GM23338 (cell line): ENCODE measurements at regions not wholly inside any gene's neighbourhood (a gene's known extent, or its start where the extent isn't known, plus 50 kb on each side); places are given as distances from the start of the nearest gene placed in this dataset.
A peak's percentile ranks its signal among the peaks of the same experiment; 100 is the strongest.

Source experiments
- ATAC-seq: fragments of 200-7000 bp; cut with Tn5 transposase; 3 replicates; pipeline ENCODE4 v1.9.1; 2020
- DNase-seq: peaks from one replicate; pipeline ENCODE4 v3.0.0-alpha.2; 2015; ENCODE audit warnings: low spot score
- H2AFZ ChIP-seq: fragments of 200-600 bp; sonication (generic); 2 replicates; pipeline ENCODE4 v1.8.0; 2016; ENCODE audit warnings: antibody characterized with exemption, mild to moderate bottlenecking, moderate library complexity
- H3F3A ChIP-seq: fragments of 200-600 bp; sonication (generic); replicated peaks from 2 replicates; pipeline ENCODE4 v1.8.0; 2017; ENCODE audit warnings: antibody characterized with exemption, mixed run types, low read depth
- H3K27ac ChIP-seq: fragments of 200-600 bp; sonication (generic); 2 replicates; pipeline ENCODE4 v1.6.1; 2016; ENCODE audit warnings: low read depth
- H3K27me3 ChIP-seq: fragments of 200-600 bp; sonication (generic); 2 replicates; pipeline ENCODE4 v1.8.0; 2016; ENCODE audit warnings: mild to moderate bottlenecking, mixed run types, moderate library complexity; ENCODE audit not compliant: insufficient read depth
- H3K36me3 ChIP-seq: fragments of 200-600 bp; sonication (generic); 2 replicates; pipeline ENCODE4 v1.8.0; 2016; ENCODE audit warnings: mild to moderate bottlenecking; ENCODE audit not compliant: insufficient read depth
- H3K4me1 ChIP-seq: fragments of 200-600 bp; sonication (generic); 2 replicates; pipeline ENCODE4 v1.8.0; 2016; ENCODE audit warnings: mild to moderate bottlenecking, moderate library complexity; ENCODE audit not compliant: insufficient read depth
- H3K4me2 ChIP-seq: fragments of 200-600 bp; sonication (generic); 2 replicates; pipeline ENCODE4 v1.7.1; 2017; ENCODE audit warnings: mixed run types
- H3K4me3 ChIP-seq: fragments of 200-600 bp; sonication (generic); 2 replicates; pipeline ENCODE4 v1.6.1; 2016; ENCODE audit warnings: mixed run types
- H3K79me2 ChIP-seq: fragments of 200-600 bp; sonication (generic); replicated peaks from 2 replicates; pipeline ENCODE4 v1.8.0; 2017; ENCODE audit warnings: mild to moderate bottlenecking; ENCODE audit not compliant: insufficient read depth
- H3K9me2 ChIP-seq: fragments of 200-600 bp; sonication (generic); 2 replicates; pipeline ENCODE4 v1.8.0; 2017; ENCODE audit not compliant: insufficient read depth
- H4K20me1 ChIP-seq: fragments of 200-600 bp; sonication (generic); replicated peaks from 2 replicates; pipeline ENCODE4 v1.8.0; 2017; ENCODE audit warnings: mild to moderate bottlenecking; ENCODE audit not compliant: insufficient read depth
- H3K27ac Mint-ChIP-seq: 2 replicates; pipeline ENCODE4 v1.8.0; 2020; ENCODE audit warnings: inconsistent platforms, mild to moderate bottlenecking, moderate library complexity, mixed read lengths
- H3K27me3 Mint-ChIP-seq: 3 replicates; pipeline ENCODE4 v1.8.0; 2022; ENCODE audit warnings: low read depth, mild to moderate bottlenecking, moderate library complexity, mixed read lengths, inconsistent platforms; ENCODE audit not compliant: insufficient read depth, poor library complexity
- H3K36me3 Mint-ChIP-seq: 3 replicates; pipeline ENCODE4 v1.8.0; 2021; ENCODE audit warnings: low read depth, mild to moderate bottlenecking, inconsistent platforms, moderate library complexity, mixed read lengths
- H3K4me1 Mint-ChIP-seq: 3 replicates; pipeline ENCODE4 v1.8.0; 2020; ENCODE audit warnings: mild to moderate bottlenecking, inconsistent platforms, mixed read lengths
- H3K4me3 Mint-ChIP-seq: 3 replicates; pipeline ENCODE4 v1.8.0; 2021; ENCODE audit warnings: moderate library complexity, mild to moderate bottlenecking, inconsistent platforms, mixed read lengths
- H3K9me3 Mint-ChIP-seq: 3 replicates; pipeline ENCODE4 v1.8.0; 2020; ENCODE audit warnings: moderate library complexity, mild to moderate bottlenecking, inconsistent platforms, mixed read lengths
- CREB1 ChIP-seq: fragments of 250-450 bp; sonication (Bioruptor Pico); IDR thresholded peaks from 2 replicates; pipeline ENCODE4 v1.5.0; 2020; ENCODE audit warnings: low read depth, mild to moderate bottlenecking, moderate library complexity
- CTCF ChIP-seq, 2 experiments: fragments of 200-600 bp in 1 of 2; sonication (generic) in 1 of 2; conservative IDR thresholded peaks; 2 replicates each; pipeline versions ENCODE4 v1.5.1 to v1.6.1; 2016 to 2017; ENCODE audit warnings: antibody characterized with exemption in 2 of 2, low read depth in 2 of 2, mild to moderate bottlenecking in 2 of 2, moderate library complexity in 1 of 2
- ETS1 ChIP-seq: IDR thresholded peaks from 2 replicates; pipeline ENCODE4 v1.6.1; 2016; ENCODE audit warnings: antibody characterized with exemption
- EZH2 ChIP-seq: fragments of 200-600 bp; sonication (generic); IDR thresholded peaks from one replicate; pipeline ENCODE4 v1.8.0; 2017; ENCODE audit warnings: antibody characterized with exemption, mild to moderate bottlenecking, low read depth; ENCODE audit not compliant: unreplicated experiment
- JUNB ChIP-seq: IDR thresholded peaks from one replicate; pipeline ENCODE4 v1.6.1; 2016; ENCODE audit warnings: antibody characterized with exemption; ENCODE audit not compliant: unreplicated experiment
- NANOG ChIP-seq: IDR thresholded peaks from 2 replicates; pipeline ENCODE4 v1.6.1; 2016; ENCODE audit warnings: antibody characterized with exemption, borderline replicate concordance
- POLR2AphosphoS5 ChIP-seq: IDR thresholded peaks from 2 replicates; pipeline ENCODE4 v1.6.1; 2016; ENCODE audit warnings: antibody characterized with exemption, low read depth
- ZNF114 ChIP-seq: fragments of 250-450 bp; sonication (Bioruptor Pico); IDR thresholded peaks from 2 replicates; pipeline ENCODE4 v1.5.0; 2020; ENCODE audit warnings: mild to moderate bottlenecking, moderate library complexity
- TF ChIP-seq, protein P1 (sequence below): fragments of 250-450 bp; sonication (Bioruptor Pico); IDR thresholded peaks from 2 replicates; pipeline ENCODE4 v1.5.0; 2020; ENCODE audit warnings: mild to moderate bottlenecking, moderate library complexity

DNA sequence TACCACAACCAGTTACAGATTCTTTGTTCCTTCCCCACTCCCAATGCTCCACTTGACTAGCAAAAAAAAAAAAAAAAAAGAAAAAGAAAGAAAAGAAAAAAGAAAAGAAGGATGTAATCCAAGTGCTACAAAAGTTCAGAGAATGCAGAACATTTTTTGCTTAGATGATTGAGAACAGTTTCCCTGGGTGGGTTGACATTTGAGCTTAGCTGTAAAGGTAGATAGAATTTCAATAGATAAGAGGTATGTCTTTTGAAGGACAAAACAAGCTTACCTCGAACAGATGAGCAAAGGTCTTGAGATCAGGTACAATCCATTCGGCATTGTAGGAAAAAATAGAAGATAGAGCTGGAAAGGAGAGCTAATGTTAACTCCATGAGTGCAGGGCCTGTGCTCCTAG is 344.6 kb upstream of the NECTIN3 start:
- Histone ChIP-seq H3K79me2 (no peaks in the 10 kb centered on the region), H3K4me2 (no peak overlapping the region), H3F3A (no peaks in the 10 kb centered on the region), H4K20me1 (no peaks in the 10 kb centered on the region), H3K27me3 (no peaks in the 10 kb centered on the region), H2AFZ (peak overlapping the region; percentile 9; the same call in 1 of the 2 replicates), H3K36me3 (no peaks in the 10 kb centered on the region), H3K9me2 (no peaks in the 10 kb centered on the region), H3K27ac (no peak overlapping the region), H3K4me1 (no peaks in the 10 kb centered on the region), H3K4me3 (no peak overlapping the region)
- no peak overlapping the region for H3K27ac Mint-ChIP-seq
- TF ChIP-seq, protein P1, sequence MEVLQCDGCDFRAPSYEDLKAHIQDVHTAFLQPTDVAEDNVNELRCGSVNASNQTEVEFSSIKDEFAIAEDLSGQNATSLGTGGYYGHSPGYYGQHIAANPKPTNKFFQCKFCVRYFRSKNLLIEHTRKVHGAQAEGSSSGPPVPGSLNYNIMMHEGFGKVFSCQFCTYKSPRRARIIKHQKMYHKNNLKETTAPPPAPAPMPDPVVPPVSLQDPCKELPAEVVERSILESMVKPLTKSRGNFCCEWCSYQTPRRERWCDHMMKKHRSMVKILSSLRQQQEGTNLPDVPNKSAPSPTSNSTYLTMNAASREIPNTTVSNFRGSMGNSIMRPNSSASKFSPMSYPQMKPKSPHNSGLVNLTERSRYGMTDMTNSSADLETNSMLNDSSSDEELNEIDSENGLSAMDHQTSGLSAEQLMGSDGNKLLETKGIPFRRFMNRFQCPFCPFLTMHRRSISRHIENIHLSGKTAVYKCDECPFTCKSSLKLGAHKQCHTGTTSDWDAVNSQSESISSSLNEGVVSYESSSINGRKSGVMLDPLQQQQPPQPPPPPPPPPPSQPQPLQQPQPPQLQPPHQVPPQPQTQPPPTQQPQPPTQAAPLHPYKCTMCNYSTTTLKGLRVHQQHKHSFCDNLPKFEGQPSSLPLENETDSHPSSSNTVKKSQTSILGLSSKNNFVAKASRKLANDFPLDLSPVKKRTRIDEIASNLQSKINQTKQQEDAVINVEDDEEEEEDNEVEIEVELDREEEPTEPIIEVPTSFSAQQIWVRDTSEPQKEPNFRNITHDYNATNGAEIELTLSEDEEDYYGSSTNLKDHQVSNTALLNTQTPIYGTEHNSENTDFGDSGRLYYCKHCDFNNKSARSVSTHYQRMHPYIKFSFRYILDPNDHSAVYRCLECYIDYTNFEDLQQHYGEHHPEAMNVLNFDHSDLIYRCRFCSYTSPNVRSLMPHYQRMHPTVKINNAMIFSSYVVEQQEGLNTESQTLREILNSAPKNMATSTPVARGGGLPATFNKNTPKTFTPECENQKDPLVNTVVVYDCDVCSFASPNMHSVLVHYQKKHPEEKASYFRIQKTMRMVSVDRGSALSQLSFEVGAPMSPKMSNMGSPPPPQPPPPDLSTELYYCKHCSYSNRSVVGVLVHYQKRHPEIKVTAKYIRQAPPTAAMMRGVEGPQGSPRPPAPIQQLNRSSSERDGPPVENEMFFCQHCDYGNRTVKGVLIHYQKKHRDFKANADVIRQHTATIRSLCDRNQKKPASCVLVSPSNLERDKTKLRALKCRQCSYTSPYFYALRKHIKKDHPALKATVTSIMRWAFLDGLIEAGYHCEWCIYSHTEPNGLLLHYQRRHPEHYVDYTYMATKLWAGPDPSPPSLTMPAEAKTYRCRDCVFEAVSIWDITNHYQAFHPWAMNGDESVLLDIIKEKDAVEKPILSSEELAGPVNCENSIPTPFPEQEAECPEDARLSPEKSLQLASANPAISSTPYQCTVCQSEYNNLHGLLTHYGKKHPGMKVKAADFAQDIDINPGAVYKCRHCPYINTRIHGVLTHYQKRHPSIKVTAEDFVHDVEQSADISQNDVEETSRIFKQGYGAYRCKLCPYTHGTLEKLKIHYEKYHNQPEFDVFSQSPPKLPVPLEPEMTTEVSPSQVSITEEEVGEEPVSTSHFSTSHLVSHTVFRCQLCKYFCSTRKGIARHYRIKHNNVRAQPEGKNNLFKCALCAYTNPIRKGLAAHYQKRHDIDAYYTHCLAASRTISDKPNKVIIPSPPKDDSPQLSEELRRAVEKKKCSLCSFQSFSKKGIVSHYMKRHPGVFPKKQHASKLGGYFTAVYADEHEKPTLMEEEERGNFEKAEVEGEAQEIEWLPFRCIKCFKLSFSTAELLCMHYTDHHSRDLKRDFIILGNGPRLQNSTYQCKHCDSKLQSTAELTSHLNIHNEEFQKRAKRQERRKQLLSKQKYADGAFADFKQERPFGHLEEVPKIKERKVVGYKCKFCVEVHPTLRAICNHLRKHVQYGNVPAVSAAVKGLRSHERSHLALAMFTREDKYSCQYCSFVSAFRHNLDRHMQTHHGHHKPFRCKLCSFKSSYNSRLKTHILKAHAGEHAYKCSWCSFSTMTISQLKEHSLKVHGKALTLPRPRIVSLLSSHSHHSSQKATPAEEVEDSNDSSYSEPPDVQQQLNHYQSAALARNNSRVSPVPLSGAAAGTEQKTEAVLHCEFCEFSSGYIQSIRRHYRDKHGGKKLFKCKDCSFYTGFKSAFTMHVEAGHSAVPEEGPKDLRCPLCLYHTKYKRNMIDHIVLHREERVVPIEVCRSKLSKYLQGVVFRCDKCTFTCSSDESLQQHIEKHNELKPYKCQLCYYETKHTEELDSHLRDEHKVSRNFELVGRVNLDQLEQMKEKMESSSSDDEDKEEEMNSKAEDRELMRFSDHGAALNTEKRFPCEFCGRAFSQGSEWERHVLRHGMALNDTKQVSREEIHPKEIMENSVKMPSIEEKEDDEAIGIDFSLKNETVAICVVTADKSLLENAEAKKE: no peak
- TF ChIP-seq NANOG: no peak
- TF ChIP-seq ZNF114 (CRISPR knock-in tag): no peak
- TF ChIP-seq POLR2AphosphoS5: no peak
- TF ChIP-seq CTCF (conservative IDR thresholded peaks at IDR 0.05; ENCODE audit: low read depth in 2 of 2): no peak
- TF ChIP-seq EZH2: no peak
- no peak for TF ChIP-seq ETS1
- TF ChIP-seq CREB1 (CRISPR knock-in tag): no peak
- TF ChIP-seq JUNB: no peak
- H3K36me3 Mint-ChIP-seq: peaks cover 8% of the 10 kb centered on the region; the same call in 1 of the 3 replicates
- H3K4me3 Mint-ChIP-seq: no peak overlapping the region
- ATAC-seq: no peak
- no peaks in the 10 kb centered on the region for H3K9me3 Mint-ChIP-seq
- peaks cover 10% of the 10 kb centered on the region for H3K4me1 Mint-ChIP-seq
- no peaks in the 10 kb centered on the region for H3K27me3 Mint-ChIP-seq
- no peak for DNase-seq
